Psoas muscle (tissue), 7 donors: ENCODE measurements at regions not wholly inside any gene's neighbourhood (a gene's known extent, or its start where the extent isn't known, plus 50 kb on each side); places are given as distances from the start of the nearest gene placed in this dataset.

Experiments
- ATAC-seq, 4 donors: fragments of 200-7000 bp; cut with Tn5 transposase; one replicate each; pipeline ENCODE4 v1.9.1; 2020; ENCODE audit warnings: moderate library complexity in 3 of 4, mild to moderate bottlenecking in 2 of 4
- DNase-seq, 2 donors: peaks; one replicate each; pipeline ENCODE4 v3.0.0-alpha.2; 2020
- H3K27ac ChIP-seq: fragments of 200-600 bp; one replicate; pipeline ENCODE4 v1.8.0; 2022
- H3K27me3 ChIP-seq, 3 donors: fragments of 200-600 bp in 1 of 3; one replicate each; pipeline versions ENCODE4 v1.6.1 to v1.8.0; 2013 to 2022; ENCODE audit warnings: low read length in 2 of 3, mild to moderate bottlenecking in 2 of 3, moderate library complexity in 1 of 3; ENCODE audit not compliant: insufficient read depth in 3 of 3
- H3K36me3 ChIP-seq, 2 donors: fragments of 200-600 bp in 1 of 2; one replicate each; pipeline versions ENCODE4 v1.6.1 to v1.8.0; 2013 to 2022; ENCODE audit warnings: low read depth in 1 of 2, mild to moderate bottlenecking in 1 of 2, moderate library complexity in 1 of 2; ENCODE audit not compliant: insufficient read depth in 1 of 2
- H3K4me1 ChIP-seq: fragments of 200-600 bp; one replicate; pipeline ENCODE4 v1.8.0; 2022
- H3K4me3 ChIP-seq: fragments of 200-600 bp; one replicate; pipeline ENCODE4 v1.8.0; 2022; ENCODE audit warnings: mild to moderate bottlenecking
- H3K9me3 ChIP-seq: fragments of 200-600 bp; one replicate; pipeline ENCODE4 v1.8.0; 2022
- CTCF ChIP-seq: fragments of 200-600 bp; IDR thresholded peaks from one replicate; pipeline ENCODE4 v1.8.0; 2022; ENCODE audit warnings: antibody characterized with exemption
- WGBS, 3 donors: extraction: QIAGEN DNeasy Blood & Tissue Kit; methylation state at CpG; one replicate each; pipeline versions ENCODE4 v1.1.6 to v1.1.7; 2013; 5-methylcytosine and 5-hydroxymethylcytosine counted together
- intact Hi-C, 2 donors: fragments of 100-400 bp; cut with DNase I; formaldehyde crosslinking; loops; one replicate each; pipeline versions ENCODE4 v1.11.0 to v1.14.2; 2022
- donor health status: healthy with polysubstance abuse.
- donor health status: DM: no; HTN: no; CAD: no; lungs with moderate emphysema.
- donor health status: Bipolar disorder and iron deficiency.
- donor health status: healthy.
- donor health status: DM: yes; HTN: yes; CAD: no.
- donor health status: DM: no; HTN: no; CAD: no.
- donor health status: DM: yes; HTN: yes; CAD: no.

- peaks cover 3% of the 10 kb centered on the region for H3K9me3 ChIP-seq
- WGBS, 3 donors: 67 to 79% (median 74%) methylated on average over 4 of the region's 4 CpGs
- intact Hi-C loops: no loop called here
Observed at GRCh38 chr18:4870177-4870773, 326.8 kb downstream of the AKAIN1 start.

GRCh38 chr18:4869155-4869554 is 327.9 kb downstream of the AKAIN1 start:
- no peaks in the 10 kb centered on the region for H3K27me3 ChIP-seq
- no peaks in the 10 kb centered on the region for H3K36me3 ChIP-seq
- WGBS, 3 donors: 77 to 84% (median 82%) methylated on average over 3 of the region's 3 CpGs
- TF ChIP-seq CTCF: no peak
- H3K4me3 ChIP-seq: no peak overlapping the region
- no peaks in the 10 kb centered on the region for H3K4me1 ChIP-seq
- H3K9me3 ChIP-seq: peaks cover 3% of the 10 kb centered on the region
- H3K27ac ChIP-seq: no peak overlapping the region
- DNase-seq: no peak
- ATAC-seq: no peak
- intact Hi-C loops: no loop called here

More at GRCh38 chr18:4870177-4870773, 326.8 kb downstream of the AKAIN1 start:
- H3K27me3 ChIP-seq: no peaks in the 10 kb centered on the region
- ATAC-seq (no peak), DNase-seq (no peak)
- H3K27ac ChIP-seq: no peak overlapping the region
- H3K4me1 ChIP-seq: no peaks in the 10 kb centered on the region
- no peaks in the 10 kb centered on the region for H3K36me3 ChIP-seq
- no peak overlapping the region for H3K4me3 ChIP-seq
- no peak for TF ChIP-seq CTCF

- TF ChIP-seq CTCF: no peak
- intact Hi-C loops: no loop called here
- ATAC-seq (no peak), DNase-seq (no peak)
- Histone ChIP-seq H3K27ac (no peak overlapping the region), H3K9me3 (no peaks in the 10 kb centered on the region), H3K36me3 (no peaks in the 10 kb centered on the region), H3K4me3 (no peak overlapping the region), H3K4me1 (no peaks in the 10 kb centered on the region), H3K27me3 (no peaks in the 10 kb centered on the region)
- WGBS, 3 donors: 65 to 70% (median 67%) methylated on average over 3 of the region's 3 CpGs
Observed at GRCh38 chr18:4858379-4859127, 338.5 kb downstream of the AKAIN1 start.

- DNase-seq: no peak
- 52 to 56% (median 54%) methylated on average over 1 of the region's 1 CpG for WGBS, 3 donors
- no peak for ATAC-seq
- no peak overlapping the region for H3K27ac ChIP-seq
- intact Hi-C loops: no loop called here
- H3K4me1 ChIP-seq: no peaks in the 10 kb centered on the region
- no peak overlapping the region for H3K4me3 ChIP-seq
- no peaks in the 10 kb centered on the region for H3K9me3 ChIP-seq
- TF ChIP-seq CTCF: no peak
- no peaks in the 10 kb centered on the region for H3K27me3 ChIP-seq
- no peaks in the 10 kb centered on the region for H3K36me3 ChIP-seq
Observed at GRCh38 chr18:4854671-4855070, 342.4 kb downstream of the AKAIN1 start.
